ENCODE measurements at regions not wholly inside any gene's neighbourhood (a gene's known extent, or its start where the extent isn't known, plus 50 kb on each side); places are given as distances from the start of the nearest gene placed in this dataset.

GRCh38 chr2:167826906-167827305 lies 420.5 kb downstream of the STK39 start:
- TF ChIP-seq CTCF (IDR thresholded peaks at IDR 0.05) (no peak), POLR2AphosphoS5 (IDR thresholded peaks at IDR 0.05) (no peak), POLR2A (IDR thresholded peaks at IDR 0.05) (no peak), EP300 (IDR thresholded peaks at IDR 0.05) (no peak)
